ENCODE measurements at regions not wholly inside any gene's neighbourhood (a gene's known extent, or its start where the extent isn't known, plus 50 kb on each side); places are given as distances from the start of the nearest gene placed in this dataset.

GRCh38 chr1:172954476-172955150, 96.1 kb downstream of the TNFSF18 start:
- FAIRE-seq (no peak), DNase-seq (no peak)
- Histone ChIP-seq H3K4me3 (ENCODE audit: low read length in 3 of 3) (no peak overlapping the region), H3K36me3 (ENCODE audit: control insufficient read depth in 2 of 3, insufficient read depth in 3 of 3, low read length in 3 of 3) (no peaks in the 10 kb centered on the region), H3K27me3 (ENCODE audit: control insufficient read depth, insufficient read depth, low read length) (no peaks in the 10 kb centered on the region), H3K4me1 (ENCODE audit: control insufficient read depth in 2 of 3, insufficient read depth in 2 of 3, low read depth in 1 of 3, low read length in 3 of 3) (no peaks in the 10 kb centered on the region), H3K9ac (ENCODE audit: low read length in 3 of 3) (no peak overlapping the region), H3K9me3 (ENCODE audit: control insufficient read depth in 2 of 3, insufficient read depth in 1 of 3, low read length in 3 of 3) (no peaks in the 10 kb centered on the region), H3K27ac (ENCODE audit: low read depth in 2 of 2, low read length in 2 of 2) (no peak overlapping the region)
- intact Hi-C loops (cut with DNase I): no loop called here
- no peak for TF ChIP-seq CTCF (IDR thresholded peaks at IDR 0.05; ENCODE audit: borderline replicate concordance, extremely low read depth, insufficient read depth)

GRCh38 chr1:172955161-172955815, 95.5 kb downstream of the TNFSF18 start:
- Histone ChIP-seq H3K4me1 (ENCODE audit: control insufficient read depth in 2 of 3, insufficient read depth in 2 of 3, low read depth in 1 of 3, low read length in 3 of 3) (peaks cover 0 to 2% (median 1%) of the 10 kb centered on the region in 3 donors), H3K9ac (ENCODE audit: low read length in 3 of 3) (no peak overlapping the region), H3K27me3 (ENCODE audit: control insufficient read depth, insufficient read depth, low read length) (no peaks in the 10 kb centered on the region), H3K27ac (ENCODE audit: low read depth in 2 of 2, low read length in 2 of 2) (no peak overlapping the region), H3K9me3 (ENCODE audit: control insufficient read depth in 2 of 3, insufficient read depth in 1 of 3, low read length in 3 of 3) (no peaks in the 10 kb centered on the region), H3K36me3 (ENCODE audit: control insufficient read depth in 2 of 3, insufficient read depth in 3 of 3, low read length in 3 of 3) (no peaks in the 10 kb centered on the region), H3K4me3 (ENCODE audit: low read length in 3 of 3) (no peak overlapping the region)
- no peak for TF ChIP-seq CTCF (IDR thresholded peaks at IDR 0.05; ENCODE audit: borderline replicate concordance, extremely low read depth, insufficient read depth)
- no peak for DNase-seq
- intact Hi-C loops (cut with DNase I): no loop called here
- no peak for FAIRE-seq

GRCh38 chr1:172956871-172957270, 93.9 kb downstream of the TNFSF18 start:
- Histone ChIP-seq H3K27ac (ENCODE audit: low read depth in 2 of 2, low read length in 2 of 2) (no peak overlapping the region), H3K4me3 (ENCODE audit: low read length in 3 of 3) (no peak overlapping the region), H3K9ac (ENCODE audit: low read length in 3 of 3) (no peak overlapping the region), H3K27me3 (ENCODE audit: control insufficient read depth, insufficient read depth, low read length) (no peaks in the 10 kb centered on the region), H3K36me3 (ENCODE audit: control insufficient read depth in 2 of 3, insufficient read depth in 3 of 3, low read length in 3 of 3) (no peaks in the 10 kb centered on the region), H3K9me3 (ENCODE audit: control insufficient read depth in 2 of 3, insufficient read depth in 1 of 3, low read length in 3 of 3) (no peaks in the 10 kb centered on the region), H3K4me1 (ENCODE audit: control insufficient read depth in 2 of 3, insufficient read depth in 2 of 3, low read depth in 1 of 3, low read length in 3 of 3) (peaks cover 0 to 5% (median 2%) of the 10 kb centered on the region in 3 donors)
- TF ChIP-seq CTCF (IDR thresholded peaks at IDR 0.05; ENCODE audit: borderline replicate concordance, extremely low read depth, insufficient read depth): no peak
- DNase-seq (no peak), FAIRE-seq (no peak)
- intact Hi-C loops (cut with DNase I): no loop called here
